HG03135 (cell line): ENCODE measurements at regions not wholly inside any gene's neighbourhood (a gene's known extent, or its start where the extent isn't known, plus 50 kb on each side); places are given as distances from the start of the nearest gene placed in this dataset.
A peak's percentile ranks its signal among the peaks of the same experiment; 100 is the strongest.

ENCODE experiments used
- ATAC-seq: cut with Tn5 transposase; IDR thresholded peaks from one replicate; pipeline ENCODE4 v1.9.1; 2021; ENCODE audit warnings: mild to moderate bottlenecking, moderate library complexity; ENCODE audit not compliant: unreplicated experiment

GRCh38 chr5:68554571-68555279 is 339.2 kb downstream of the PIK3R1 start:
- ATAC-seq = no peak

- no peak for ATAC-seq
These were observed 340.5 kb downstream of the PIK3R1 start for GRCh38 chr5:68555907-68556681.

- ATAC-seq = no peak
These were observed 341.8 kb downstream of the PIK3R1 start for GRCh38 chr5:68557162-68557936.

GRCh38 chr5:68562308-68562707 is 346.8 kb downstream of the PIK3R1 start:
- ATAC-seq = no peak

- ATAC-seq = peak; percentile 88
These were observed 349.9 kb downstream of the PIK3R1 start for GRCh38 chr5:68565427-68565826.

GRCh38 chr5:68576805-68577204 is 361.2 kb downstream of the PIK3R1 start:
- ATAC-seq = no peak

GRCh38 chr5:68582284-68582683 is 366.7 kb downstream of the PIK3R1 start:
- no peak for ATAC-seq

- no peak for ATAC-seq
These were observed 371.6 kb downstream of the PIK3R1 start for GRCh38 chr5:68587171-68587570.

GRCh38 chr5:68591850-68592249 is 376.3 kb downstream of the PIK3R1 start:
- no peak for ATAC-seq

- ATAC-seq = no peak
These were observed 376.8 kb downstream of the PIK3R1 start for GRCh38 chr5:68592351-68592750.

GRCh38 chr5:68593211-68593671 is 377.7 kb downstream of the PIK3R1 start:
- ATAC-seq = no peak

- ATAC-seq = no peak
These were observed 397.4 kb downstream of the PIK3R1 start for GRCh38 chr5:68612972-68613371.

GRCh38 chr5:68618501-68618900 is 402.9 kb downstream of the PIK3R1 start:
- ATAC-seq = no peak

GRCh38 chr5:68627001-68627400 is 411.4 kb downstream of the PIK3R1 start:
- no peak for ATAC-seq

- no peak for ATAC-seq
These were observed 412.7 kb downstream of the PIK3R1 start for GRCh38 chr5:68628082-68628814.

GRCh38 chr5:68630354-68630753 is 414.8 kb downstream of the PIK3R1 start:
- no peak for ATAC-seq

GRCh38 chr5:68631884-68632283 is 416.3 kb downstream of the PIK3R1 start:
- no peak for ATAC-seq

- no peak for ATAC-seq
These were observed 425.7 kb downstream of the PIK3R1 start for GRCh38 chr5:68641211-68641610.

GRCh38 chr5:68643064-68643463 is 427.5 kb downstream of the PIK3R1 start:
- ATAC-seq = no peak

- peak; percentile 99 for ATAC-seq
These were observed 429.4 kb downstream of the PIK3R1 start for GRCh38 chr5:68644971-68645370.

GRCh38 chr5:68646144-68646543 is 430.6 kb downstream of the PIK3R1 start:
- no peak for ATAC-seq
